ENCODE measurements at regions not wholly inside any gene's neighbourhood (a gene's known extent, or its start where the extent isn't known, plus 50 kb on each side); places are given as distances from the start of the nearest gene placed in this dataset.

DNA sequence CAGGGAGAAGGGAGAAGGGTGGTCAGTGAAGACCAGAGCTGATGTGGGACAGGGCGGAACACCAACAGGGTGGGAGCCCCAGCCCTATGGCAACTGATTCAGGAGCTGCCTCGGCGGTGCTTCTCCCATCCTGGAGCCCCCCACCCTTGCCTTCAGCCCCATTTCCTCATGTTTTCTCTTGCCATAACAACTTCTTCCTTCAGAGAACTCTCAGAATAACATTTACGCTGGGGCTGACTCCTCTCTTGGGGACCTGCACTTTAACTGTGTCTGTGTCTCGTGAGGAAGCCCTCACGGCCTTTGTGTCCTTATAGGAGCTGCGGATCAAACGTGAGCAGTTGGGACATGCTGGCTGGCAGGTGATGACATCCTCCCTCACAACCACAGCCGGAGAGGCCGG lies 116.4 kb upstream of the SNTG2 start:
- Histone ChIP-seq H3K27ac (ENCODE audit: low read depth) (no peak overlapping the region), H3K4me3 (no peak overlapping the region), H3K36me3 (ENCODE audit: insufficient read depth) (no peaks in the 10 kb centered on the region), H3K4me1 (ENCODE audit: insufficient read depth) (peaks cover 7% of the 10 kb centered on the region; the same call in 1 of the 2 replicates), H3K9me2 (ENCODE audit: insufficient read depth) (peaks cover 7% of the 10 kb centered on the region; the same call in 1 of the 2 replicates), H3K27me3 (ENCODE audit: insufficient read depth) (no peaks in the 10 kb centered on the region), H3K79me2 (replicated peaks; ENCODE audit: insufficient read depth) (no peaks in the 10 kb centered on the region), H4K20me1 (replicated peaks; ENCODE audit: insufficient read depth) (no peaks in the 10 kb centered on the region), H3F3A (replicated peaks; ENCODE audit: low read depth) (0 out of 2 replicates have a peak, but pooled peaks cover 3% of the 10 kb centered on the region), H2AFZ (no peak overlapping the region), H3K4me2 (no peak overlapping the region)
- Mint-ChIP-seq H3K9me3 (no peaks in the 10 kb centered on the region), H3K4me3 (no peak overlapping the region), H3K27ac (no peak overlapping the region), H3K4me1 (peaks cover 18% of the 10 kb centered on the region), H3K27me3 (ENCODE audit: insufficient read depth, low read depth, poor library complexity) (peaks cover 11% of the 10 kb centered on the region), H3K36me3 (ENCODE audit: low read depth) (no peaks in the 10 kb centered on the region)
- DNase-seq (ENCODE audit: low spot score) (no peak), ATAC-seq (no peak)
- no peak for TF ChIP-seq CREB1 (CRISPR knock-in tag; IDR thresholded peaks at IDR 0.05; ENCODE audit: low read depth)
- TF ChIP-seq POLR2AphosphoS5 (IDR thresholded peaks at IDR 0.05; ENCODE audit: low read depth) = no peak
- no peak for TF ChIP-seq CTCF (conservative IDR thresholded peaks at IDR 0.05; ENCODE audit: low read depth in 2 of 2)
- no peak for TF ChIP-seq EZH2phosphoT487 (IDR thresholded peaks at IDR 0.05; ENCODE audit: unreplicated experiment)
- no peak for TF ChIP-seq EZH2 (IDR thresholded peaks at IDR 0.05; ENCODE audit: low read depth, unreplicated experiment)
- no peak for TF ChIP-seq JUNB (IDR thresholded peaks at IDR 0.05; ENCODE audit: unreplicated experiment)
- TF ChIP-seq, protein P1, sequence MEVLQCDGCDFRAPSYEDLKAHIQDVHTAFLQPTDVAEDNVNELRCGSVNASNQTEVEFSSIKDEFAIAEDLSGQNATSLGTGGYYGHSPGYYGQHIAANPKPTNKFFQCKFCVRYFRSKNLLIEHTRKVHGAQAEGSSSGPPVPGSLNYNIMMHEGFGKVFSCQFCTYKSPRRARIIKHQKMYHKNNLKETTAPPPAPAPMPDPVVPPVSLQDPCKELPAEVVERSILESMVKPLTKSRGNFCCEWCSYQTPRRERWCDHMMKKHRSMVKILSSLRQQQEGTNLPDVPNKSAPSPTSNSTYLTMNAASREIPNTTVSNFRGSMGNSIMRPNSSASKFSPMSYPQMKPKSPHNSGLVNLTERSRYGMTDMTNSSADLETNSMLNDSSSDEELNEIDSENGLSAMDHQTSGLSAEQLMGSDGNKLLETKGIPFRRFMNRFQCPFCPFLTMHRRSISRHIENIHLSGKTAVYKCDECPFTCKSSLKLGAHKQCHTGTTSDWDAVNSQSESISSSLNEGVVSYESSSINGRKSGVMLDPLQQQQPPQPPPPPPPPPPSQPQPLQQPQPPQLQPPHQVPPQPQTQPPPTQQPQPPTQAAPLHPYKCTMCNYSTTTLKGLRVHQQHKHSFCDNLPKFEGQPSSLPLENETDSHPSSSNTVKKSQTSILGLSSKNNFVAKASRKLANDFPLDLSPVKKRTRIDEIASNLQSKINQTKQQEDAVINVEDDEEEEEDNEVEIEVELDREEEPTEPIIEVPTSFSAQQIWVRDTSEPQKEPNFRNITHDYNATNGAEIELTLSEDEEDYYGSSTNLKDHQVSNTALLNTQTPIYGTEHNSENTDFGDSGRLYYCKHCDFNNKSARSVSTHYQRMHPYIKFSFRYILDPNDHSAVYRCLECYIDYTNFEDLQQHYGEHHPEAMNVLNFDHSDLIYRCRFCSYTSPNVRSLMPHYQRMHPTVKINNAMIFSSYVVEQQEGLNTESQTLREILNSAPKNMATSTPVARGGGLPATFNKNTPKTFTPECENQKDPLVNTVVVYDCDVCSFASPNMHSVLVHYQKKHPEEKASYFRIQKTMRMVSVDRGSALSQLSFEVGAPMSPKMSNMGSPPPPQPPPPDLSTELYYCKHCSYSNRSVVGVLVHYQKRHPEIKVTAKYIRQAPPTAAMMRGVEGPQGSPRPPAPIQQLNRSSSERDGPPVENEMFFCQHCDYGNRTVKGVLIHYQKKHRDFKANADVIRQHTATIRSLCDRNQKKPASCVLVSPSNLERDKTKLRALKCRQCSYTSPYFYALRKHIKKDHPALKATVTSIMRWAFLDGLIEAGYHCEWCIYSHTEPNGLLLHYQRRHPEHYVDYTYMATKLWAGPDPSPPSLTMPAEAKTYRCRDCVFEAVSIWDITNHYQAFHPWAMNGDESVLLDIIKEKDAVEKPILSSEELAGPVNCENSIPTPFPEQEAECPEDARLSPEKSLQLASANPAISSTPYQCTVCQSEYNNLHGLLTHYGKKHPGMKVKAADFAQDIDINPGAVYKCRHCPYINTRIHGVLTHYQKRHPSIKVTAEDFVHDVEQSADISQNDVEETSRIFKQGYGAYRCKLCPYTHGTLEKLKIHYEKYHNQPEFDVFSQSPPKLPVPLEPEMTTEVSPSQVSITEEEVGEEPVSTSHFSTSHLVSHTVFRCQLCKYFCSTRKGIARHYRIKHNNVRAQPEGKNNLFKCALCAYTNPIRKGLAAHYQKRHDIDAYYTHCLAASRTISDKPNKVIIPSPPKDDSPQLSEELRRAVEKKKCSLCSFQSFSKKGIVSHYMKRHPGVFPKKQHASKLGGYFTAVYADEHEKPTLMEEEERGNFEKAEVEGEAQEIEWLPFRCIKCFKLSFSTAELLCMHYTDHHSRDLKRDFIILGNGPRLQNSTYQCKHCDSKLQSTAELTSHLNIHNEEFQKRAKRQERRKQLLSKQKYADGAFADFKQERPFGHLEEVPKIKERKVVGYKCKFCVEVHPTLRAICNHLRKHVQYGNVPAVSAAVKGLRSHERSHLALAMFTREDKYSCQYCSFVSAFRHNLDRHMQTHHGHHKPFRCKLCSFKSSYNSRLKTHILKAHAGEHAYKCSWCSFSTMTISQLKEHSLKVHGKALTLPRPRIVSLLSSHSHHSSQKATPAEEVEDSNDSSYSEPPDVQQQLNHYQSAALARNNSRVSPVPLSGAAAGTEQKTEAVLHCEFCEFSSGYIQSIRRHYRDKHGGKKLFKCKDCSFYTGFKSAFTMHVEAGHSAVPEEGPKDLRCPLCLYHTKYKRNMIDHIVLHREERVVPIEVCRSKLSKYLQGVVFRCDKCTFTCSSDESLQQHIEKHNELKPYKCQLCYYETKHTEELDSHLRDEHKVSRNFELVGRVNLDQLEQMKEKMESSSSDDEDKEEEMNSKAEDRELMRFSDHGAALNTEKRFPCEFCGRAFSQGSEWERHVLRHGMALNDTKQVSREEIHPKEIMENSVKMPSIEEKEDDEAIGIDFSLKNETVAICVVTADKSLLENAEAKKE (CRISPR knock-in tag; IDR thresholded peaks at IDR 0.05) = no peak
- no peak for TF ChIP-seq ZNF114 (CRISPR knock-in tag; IDR thresholded peaks at IDR 0.05)
- TF ChIP-seq, protein P2, sequence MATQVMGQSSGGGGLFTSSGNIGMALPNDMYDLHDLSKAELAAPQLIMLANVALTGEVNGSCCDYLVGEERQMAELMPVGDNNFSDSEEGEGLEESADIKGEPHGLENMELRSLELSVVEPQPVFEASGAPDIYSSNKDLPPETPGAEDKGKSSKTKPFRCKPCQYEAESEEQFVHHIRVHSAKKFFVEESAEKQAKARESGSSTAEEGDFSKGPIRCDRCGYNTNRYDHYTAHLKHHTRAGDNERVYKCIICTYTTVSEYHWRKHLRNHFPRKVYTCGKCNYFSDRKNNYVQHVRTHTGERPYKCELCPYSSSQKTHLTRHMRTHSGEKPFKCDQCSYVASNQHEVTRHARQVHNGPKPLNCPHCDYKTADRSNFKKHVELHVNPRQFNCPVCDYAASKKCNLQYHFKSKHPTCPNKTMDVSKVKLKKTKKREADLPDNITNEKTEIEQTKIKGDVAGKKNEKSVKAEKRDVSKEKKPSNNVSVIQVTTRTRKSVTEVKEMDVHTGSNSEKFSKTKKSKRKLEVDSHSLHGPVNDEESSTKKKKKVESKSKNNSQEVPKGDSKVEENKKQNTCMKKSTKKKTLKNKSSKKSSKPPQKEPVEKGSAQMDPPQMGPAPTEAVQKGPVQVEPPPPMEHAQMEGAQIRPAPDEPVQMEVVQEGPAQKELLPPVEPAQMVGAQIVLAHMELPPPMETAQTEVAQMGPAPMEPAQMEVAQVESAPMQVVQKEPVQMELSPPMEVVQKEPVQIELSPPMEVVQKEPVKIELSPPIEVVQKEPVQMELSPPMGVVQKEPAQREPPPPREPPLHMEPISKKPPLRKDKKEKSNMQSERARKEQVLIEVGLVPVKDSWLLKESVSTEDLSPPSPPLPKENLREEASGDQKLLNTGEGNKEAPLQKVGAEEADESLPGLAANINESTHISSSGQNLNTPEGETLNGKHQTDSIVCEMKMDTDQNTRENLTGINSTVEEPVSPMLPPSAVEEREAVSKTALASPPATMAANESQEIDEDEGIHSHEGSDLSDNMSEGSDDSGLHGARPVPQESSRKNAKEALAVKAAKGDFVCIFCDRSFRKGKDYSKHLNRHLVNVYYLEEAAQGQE (IDR thresholded peaks at IDR 0.05; ENCODE audit: unreplicated experiment) = no peak
- TF ChIP-seq ZNF331 (CRISPR knock-in tag; IDR thresholded peaks at IDR 0.05; ENCODE audit: low read depth) = no peak
- TF ChIP-seq ETS1 (IDR thresholded peaks at IDR 0.05) = no peak
- TF ChIP-seq STAT1 (IDR thresholded peaks at IDR 0.05; ENCODE audit: unreplicated experiment) = no peak

Data from GM23338 (cell line).